C4-2B (cell line): ENCODE measurements at regions not wholly inside any gene's neighbourhood (a gene's known extent, or its start where the extent isn't known, plus 50 kb on each side); places are given as distances from the start of the nearest gene placed in this dataset.

Source experiments
- H3K27ac ChIP-seq: fragments of 450-650 bp; 2 replicates; pipeline ENCODE4 v1.5.1; 2017
- CTCF ChIP-seq: fragments of 450-650 bp; conservative IDR thresholded peaks from 2 replicates; pipeline ENCODE4 v1.5.1; 2017; ENCODE audit warnings: mild to moderate bottlenecking
- ZFX ChIP-seq: fragments of 450-650 bp; IDR thresholded peaks from 2 replicates; pipeline ENCODE4 v1.6.1; 2017

GRCh38 chr2:238691596-238692491 is 156.0 kb upstream of the TWIST2 start:
- H3K27ac ChIP-seq, result no peak overlapping the region
- TF ChIP-seq ZFX (no peak), CTCF (no peak)

GRCh38 chr2:238692562-238692961 is 155.3 kb upstream of the TWIST2 start:
- no peak overlapping the region for H3K27ac ChIP-seq

GRCh38 chr2:238693337-238694093 is 154.4 kb upstream of the TWIST2 start:
- no peak for TF ChIP-seq CTCF
- H3K27ac ChIP-seq, result no peak overlapping the region

More at GRCh38 chr2:238692562-238692961, 155.3 kb upstream of the TWIST2 start:
- no peak for TF ChIP-seq ZFX
- TF ChIP-seq CTCF, result no peak

GRCh38 chr2:238694136-238694755 is 153.6 kb upstream of the TWIST2 start:
- H3K27ac ChIP-seq, result peak overlapping the region; percentile 56; the same call in 1 of the 2 replicates
- no peak for TF ChIP-seq ZFX
- TF ChIP-seq CTCF, result no peak

GRCh38 chr2:238694922-238695321 is 153.0 kb upstream of the TWIST2 start:
- no peak for TF ChIP-seq ZFX
- TF ChIP-seq CTCF, result no peak

GRCh38 chr2:238695538-238695937 is 152.3 kb upstream of the TWIST2 start:
- peak overlapping the region; percentile 56 for H3K27ac ChIP-seq
- no peak for TF ChIP-seq CTCF
- TF ChIP-seq ZFX, result no peak

More at GRCh38 chr2:238694922-238695321, 153.0 kb upstream of the TWIST2 start:
- peak overlapping the region; percentile 56 for H3K27ac ChIP-seq
